GM19372 (cell line): ENCODE measurements at regions not wholly inside any gene's neighbourhood (a gene's known extent, or its start where the extent isn't known, plus 50 kb on each side); places are given as distances from the start of the nearest gene placed in this dataset.
A peak's percentile ranks its signal among the peaks of the same experiment; 100 is the strongest.

ENCODE experiments used
- ATAC-seq: cut with Tn5 transposase; IDR thresholded peaks from one replicate; pipeline ENCODE4 v1.9.1; 2021; ENCODE audit warnings: mild to moderate bottlenecking, low read depth, moderate library complexity; ENCODE audit not compliant: unreplicated experiment

DNA sequence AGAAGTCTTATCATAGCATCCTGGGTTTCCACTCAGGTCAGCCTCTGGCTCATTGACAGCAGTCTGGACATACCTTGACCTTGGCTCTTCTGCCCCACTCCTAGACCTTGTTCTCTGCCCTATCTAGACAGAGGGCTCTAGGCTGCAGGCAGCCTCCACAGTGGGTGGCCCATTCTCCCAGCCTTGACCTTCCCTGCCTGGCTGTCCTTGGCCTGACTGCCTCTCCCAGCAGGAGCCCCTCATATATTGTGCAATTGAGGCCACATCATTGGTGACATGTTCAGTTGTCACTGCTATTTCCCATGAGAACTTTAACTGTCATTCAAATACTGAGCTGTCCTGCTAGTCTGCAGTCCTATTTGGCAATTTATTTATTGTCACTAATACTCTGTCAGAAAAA is 503.4 kb downstream of the PLXNA4 start:
- ATAC-seq: no peak

GRCh38 chr7:132072165-132072564 is 504.1 kb downstream of the PLXNA4 start:
- ATAC-seq: no peak

GRCh38 chr7:132069306-132069705 is 507.0 kb downstream of the PLXNA4 start:
- ATAC-seq: no peak

DNA sequence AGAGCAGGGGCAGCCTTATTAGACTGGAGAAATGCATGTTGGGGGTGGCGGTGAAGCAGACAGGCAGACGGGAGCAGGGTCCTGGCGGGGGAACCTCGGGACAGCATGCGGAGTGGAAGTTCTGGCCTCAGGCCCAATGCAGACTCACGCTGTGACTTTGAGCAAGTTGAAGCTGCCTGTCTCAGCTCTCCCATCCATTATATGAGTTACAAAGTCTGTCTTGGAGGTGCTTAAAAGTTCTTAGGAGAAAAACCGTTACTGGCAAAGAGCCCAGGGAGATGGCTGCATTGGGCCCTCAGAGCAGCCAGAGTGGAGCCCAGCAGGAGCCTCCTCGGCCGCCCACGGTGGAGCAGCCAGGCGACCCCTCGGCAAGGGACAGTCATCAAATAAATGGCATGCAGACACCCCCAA is 509.5 kb downstream of the PLXNA4 start:
- ATAC-seq: no peak

GRCh38 chr7:132065989-132066603 is 509.7 kb upstream of the PODXL start:
- ATAC-seq: no peak

DNA sequence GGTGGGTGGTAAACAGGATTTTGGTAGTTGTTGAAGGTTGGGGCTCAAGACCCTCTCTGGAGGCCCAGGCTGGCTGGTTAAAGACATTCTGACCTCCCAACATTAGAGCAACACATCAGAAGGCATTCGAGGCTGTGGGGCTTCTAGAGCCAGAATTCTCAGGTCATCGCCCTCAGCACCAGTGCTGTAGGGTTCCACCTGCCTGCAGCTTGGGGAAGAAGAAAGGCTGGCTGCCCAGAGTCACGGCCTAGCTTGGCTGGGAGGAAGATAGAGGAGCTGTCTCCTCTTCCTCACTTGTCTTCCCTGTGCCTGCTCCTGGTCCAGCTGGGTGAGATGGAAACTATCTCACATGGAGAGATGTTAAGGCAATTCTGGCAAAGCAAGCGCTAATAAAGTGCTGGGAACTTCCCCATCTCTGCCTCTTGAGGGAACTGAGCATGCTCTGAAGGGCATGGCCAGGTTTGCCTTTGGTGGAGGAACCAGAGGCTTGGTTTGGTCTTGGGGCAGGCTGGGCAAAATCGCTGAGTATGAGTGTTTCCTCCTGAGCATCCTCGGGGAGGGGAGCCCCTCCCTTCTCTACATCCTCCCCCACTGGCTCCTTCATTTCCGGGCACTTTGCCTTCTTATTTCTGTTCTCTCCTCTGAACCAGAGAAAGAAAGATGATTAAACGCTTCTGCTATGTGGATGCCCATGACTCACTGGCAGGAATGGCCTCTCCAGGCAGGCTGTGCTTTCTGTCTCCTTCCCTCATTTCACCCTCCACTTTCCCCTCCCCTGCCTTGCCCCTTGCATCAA is 509.0 kb upstream of the PODXL start:
- ATAC-seq: no peak

DNA sequence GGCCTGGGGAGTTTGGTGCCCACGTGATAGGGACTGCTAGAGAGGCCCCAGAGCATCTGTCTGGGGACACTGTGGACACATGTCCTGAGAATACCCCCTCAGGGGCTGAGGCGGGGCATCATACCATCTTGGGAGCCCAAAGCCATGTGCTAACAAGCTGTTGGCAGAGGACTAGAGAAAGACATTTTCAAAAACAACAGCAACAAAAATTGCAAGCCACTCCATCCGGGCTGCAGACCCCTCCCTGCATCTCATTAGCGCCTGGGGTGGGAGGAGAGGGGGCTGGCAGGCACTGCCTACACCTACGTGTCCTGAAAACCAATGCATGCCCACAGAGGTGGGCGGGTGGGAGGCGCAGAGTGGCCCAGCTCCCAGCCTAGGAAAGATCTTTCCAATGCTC is 507.4 kb upstream of the PODXL start:
- ATAC-seq: no peak

- ATAC-seq: no peak
Observed at GRCh38 chr7:132061937-132062336, 505.5 kb upstream of the PODXL start.

DNA sequence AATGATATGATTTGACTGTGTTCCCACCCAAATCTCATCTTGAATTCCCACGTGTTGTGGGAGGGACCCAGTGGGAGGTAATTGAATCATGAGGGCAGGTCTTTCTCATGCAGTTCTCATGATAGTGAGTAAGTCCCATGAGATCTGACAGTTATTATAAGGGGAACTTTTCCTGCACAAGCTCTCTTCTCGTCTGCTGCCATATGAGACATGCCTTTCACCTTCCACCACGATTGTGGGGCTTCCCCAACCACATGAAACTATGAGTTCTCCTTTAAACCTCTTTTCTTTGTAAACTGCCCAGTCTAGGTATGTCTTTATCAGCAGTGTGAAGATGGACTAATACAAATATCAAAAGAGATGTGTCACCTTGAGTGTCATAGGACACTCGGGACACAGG is 502.7 kb upstream of the PODXL start:
- ATAC-seq: peak; percentile 71

GRCh38 chr7:132055336-132056120 is 499.1 kb upstream of the PODXL start:
- ATAC-seq: no peak

DNA sequence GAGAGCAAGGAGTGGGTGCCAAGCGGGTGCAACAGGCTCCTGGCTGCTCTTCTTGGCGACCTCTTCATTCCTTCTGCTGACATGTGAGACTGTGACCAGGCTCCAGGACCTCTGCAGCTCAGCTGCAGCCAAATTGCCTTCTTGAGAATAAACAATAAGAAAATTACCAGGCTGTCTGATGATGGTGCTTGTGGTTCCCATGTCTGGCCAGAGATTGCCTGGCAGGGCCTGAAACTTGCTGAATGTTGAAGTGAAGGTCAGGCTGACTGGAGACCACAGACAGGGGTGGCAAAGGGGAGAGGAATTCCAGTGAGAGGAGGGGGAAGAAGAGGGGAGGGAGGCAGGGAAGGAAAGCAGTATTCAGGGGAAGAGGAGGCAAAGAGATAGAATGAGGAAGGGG is 497.4 kb upstream of the PODXL start:
- no peak for ATAC-seq

DNA sequence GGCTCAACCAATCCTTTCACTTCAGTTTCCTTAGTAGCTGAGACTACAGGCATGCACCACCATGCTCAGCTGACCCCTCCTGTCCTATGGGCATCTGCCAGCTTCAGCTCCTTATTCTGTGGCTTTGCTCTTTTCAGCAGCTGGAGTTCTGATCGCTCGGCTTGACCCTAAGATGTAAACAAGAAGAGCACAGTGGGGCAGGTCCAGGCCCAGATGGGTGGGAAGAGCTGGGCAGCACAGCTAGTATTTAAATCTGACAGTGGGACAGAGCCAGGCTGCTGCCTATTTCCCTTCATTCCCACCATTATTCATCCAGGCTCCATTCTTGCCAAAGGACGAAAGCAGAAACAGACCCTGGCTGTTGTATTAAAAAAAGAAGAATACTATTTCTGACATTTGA is 494.9 kb upstream of the PODXL start:
- no peak for ATAC-seq

- no peak for ATAC-seq
Observed at GRCh38 chr7:132049462-132050304, 493.3 kb upstream of the PODXL start.

- ATAC-seq: no peak
Observed at GRCh38 chr7:132045481-132045980, 489.1 kb upstream of the PODXL start.

GRCh38 chr7:132045002-132045401 is 488.6 kb upstream of the PODXL start:
- no peak for ATAC-seq

DNA sequence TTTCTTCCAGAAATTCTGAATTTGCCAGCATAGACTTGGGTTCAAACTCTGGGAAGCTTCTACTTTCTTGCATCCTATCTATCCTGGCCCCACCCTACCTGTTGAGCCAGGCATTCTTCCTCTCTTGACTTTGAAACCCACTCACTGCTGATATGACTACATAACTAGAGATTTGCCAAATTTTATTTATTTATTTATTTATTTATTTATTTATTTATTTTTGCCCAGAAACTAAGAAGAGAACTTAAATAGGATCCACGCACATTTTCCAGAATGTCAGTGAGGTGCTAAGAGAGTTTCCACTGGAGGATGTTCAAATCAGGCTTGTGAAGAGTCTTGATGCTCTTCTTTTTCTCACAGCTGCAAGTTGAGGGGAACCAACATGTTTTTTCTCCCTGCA is 487.8 kb upstream of the PODXL start:
- ATAC-seq: no peak

- no peak for ATAC-seq
Observed at GRCh38 chr7:132041108-132041507, 484.7 kb upstream of the PODXL start.

DNA sequence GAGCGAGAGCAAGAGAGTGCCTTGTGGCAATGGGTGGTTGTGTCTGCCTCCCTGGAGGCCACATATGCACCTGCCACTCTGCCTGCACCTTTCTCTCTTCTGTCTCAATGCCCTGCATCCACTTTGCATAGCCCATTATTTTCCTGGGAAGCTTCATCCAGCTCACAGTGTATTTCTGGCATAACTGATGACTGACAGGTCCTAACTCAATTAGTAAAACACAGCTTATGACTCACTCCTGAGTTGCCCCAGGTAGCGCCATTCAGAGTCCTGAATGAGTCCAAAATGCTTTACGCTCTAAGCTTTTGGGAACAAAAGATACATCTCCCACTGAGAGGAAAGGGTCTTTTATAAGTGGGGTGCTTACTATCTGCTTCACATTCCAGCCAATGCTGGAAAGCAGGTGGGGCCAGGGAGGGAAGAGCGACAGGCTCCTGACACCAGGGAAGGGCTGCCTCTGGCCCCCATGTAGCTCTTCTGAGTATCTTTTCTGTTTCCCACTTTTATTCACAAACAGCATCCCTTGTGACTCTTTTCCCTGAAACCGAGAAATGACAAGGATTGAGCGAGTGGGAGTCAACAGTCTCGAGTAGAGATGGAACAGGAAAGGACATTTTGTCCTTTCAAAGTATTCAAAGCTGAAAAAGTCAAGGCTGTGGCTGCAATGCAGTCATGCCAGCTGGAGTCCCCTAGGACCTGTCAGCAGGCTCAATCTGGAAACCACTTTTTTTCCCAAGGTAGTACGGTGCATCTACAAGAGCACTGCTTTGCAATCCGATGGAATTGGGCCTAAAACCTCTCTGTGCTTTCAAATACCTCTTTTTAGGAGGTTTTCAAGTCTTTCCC is 479.3 kb upstream of the PODXL start:
- ATAC-seq: no peak

- no peak for ATAC-seq
Observed at GRCh38 chr7:132034748-132035416, 478.5 kb upstream of the PODXL start.
